HFFc6 (cell line): ENCODE measurements at regions not wholly inside any gene's neighbourhood (a gene's known extent, or its start where the extent isn't known, plus 50 kb on each side); places are given as distances from the start of the nearest gene placed in this dataset.
"Not testable (repeated sequence)": the region's sequence is repeated elsewhere in the genome, so short reads cannot be mapped to it uniquely, and the experiment has no call there.

Experiments
- DNase-seq: peaks from one replicate; pipeline ENCODE4 v3.0.0-alpha.2; 2018
- H3K27ac Mint-ChIP-seq: 2 replicates; pipeline ENCODE4 v1.8.0; 2020; ENCODE audit warnings: mild to moderate bottlenecking, mixed read lengths
- H3K27me3 Mint-ChIP-seq: 2 replicates; pipeline ENCODE4 v1.8.0; 2021; ENCODE audit warnings: mild to moderate bottlenecking, moderate library complexity, mixed read lengths; ENCODE audit not compliant: insufficient read depth
- H3K36me3 Mint-ChIP-seq: 2 replicates; pipeline ENCODE4 v1.8.0; 2021; ENCODE audit warnings: low read depth, mixed read lengths
- H3K4me1 Mint-ChIP-seq: 2 replicates; pipeline ENCODE4 v1.8.0; 2020; ENCODE audit warnings: low read depth, mixed read lengths
- H3K4me3 Mint-ChIP-seq: 2 replicates; pipeline ENCODE4 v1.8.0; 2020; ENCODE audit warnings: mild to moderate bottlenecking, moderate library complexity, mixed read lengths
- H3K9me3 Mint-ChIP-seq: 2 replicates; pipeline ENCODE4 v1.8.0; 2020; ENCODE audit warnings: mild to moderate bottlenecking, mixed read lengths
- TF ChIP-seq, protein P1 (sequence below): fragments of 200-600 bp; sonication (generic); IDR thresholded peaks from 2 replicates; pipeline ENCODE4 v1.5.0; 2021; ENCODE audit warnings: antibody characterized with exemption, mild to moderate bottlenecking

GRCh38 chr6:40841721-40842120, 197.3 kb downstream of the UNC5CL start:
- Mint-ChIP-seq H3K27me3 (peaks cover 32% of the 10 kb centered on the region), H3K4me3 (no peak overlapping the region), H3K9me3 (no peaks in the 10 kb centered on the region), H3K4me1 (no peaks in the 10 kb centered on the region), H3K27ac (no peak overlapping the region), H3K36me3 (no peaks in the 10 kb centered on the region)
- no peak for DNase-seq
- TF ChIP-seq, protein P1, sequence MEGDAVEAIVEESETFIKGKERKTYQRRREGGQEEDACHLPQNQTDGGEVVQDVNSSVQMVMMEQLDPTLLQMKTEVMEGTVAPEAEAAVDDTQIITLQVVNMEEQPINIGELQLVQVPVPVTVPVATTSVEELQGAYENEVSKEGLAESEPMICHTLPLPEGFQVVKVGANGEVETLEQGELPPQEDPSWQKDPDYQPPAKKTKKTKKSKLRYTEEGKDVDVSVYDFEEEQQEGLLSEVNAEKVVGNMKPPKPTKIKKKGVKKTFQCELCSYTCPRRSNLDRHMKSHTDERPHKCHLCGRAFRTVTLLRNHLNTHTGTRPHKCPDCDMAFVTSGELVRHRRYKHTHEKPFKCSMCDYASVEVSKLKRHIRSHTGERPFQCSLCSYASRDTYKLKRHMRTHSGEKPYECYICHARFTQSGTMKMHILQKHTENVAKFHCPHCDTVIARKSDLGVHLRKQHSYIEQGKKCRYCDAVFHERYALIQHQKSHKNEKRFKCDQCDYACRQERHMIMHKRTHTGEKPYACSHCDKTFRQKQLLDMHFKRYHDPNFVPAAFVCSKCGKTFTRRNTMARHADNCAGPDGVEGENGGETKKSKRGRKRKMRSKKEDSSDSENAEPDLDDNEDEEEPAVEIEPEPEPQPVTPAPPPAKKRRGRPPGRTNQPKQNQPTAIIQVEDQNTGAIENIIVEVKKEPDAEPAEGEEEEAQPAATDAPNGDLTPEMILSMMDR = peak; percentile 46

DNA sequence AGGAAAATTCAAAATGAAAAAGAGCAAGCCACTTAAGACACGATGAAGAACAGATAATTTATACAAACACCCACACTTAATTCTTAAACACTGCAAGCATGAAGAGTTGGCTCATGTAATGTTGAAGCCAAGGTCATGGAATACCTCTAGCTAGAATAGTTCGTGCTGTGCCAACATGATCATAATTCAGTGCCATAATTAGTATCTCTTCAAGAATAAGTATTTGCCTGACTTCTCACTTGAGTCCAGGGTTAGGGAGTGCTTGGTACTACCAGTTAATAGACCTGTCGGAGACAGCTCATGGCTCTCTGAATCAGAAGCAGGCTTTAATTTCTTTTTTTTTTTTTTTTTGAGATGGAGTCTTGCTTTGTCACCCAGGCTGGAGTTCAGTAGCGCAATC, 206.3 kb downstream of the UNC5CL start:
- Mint-ChIP-seq H3K4me1 (no peaks in the 10 kb centered on the region), H3K27me3 (peaks cover 8% of the 10 kb centered on the region; the same call in 1 of the 2 replicates), H3K36me3 (no peaks in the 10 kb centered on the region)

GRCh38 chr6:40831381-40831780, 207.6 kb downstream of the UNC5CL start:
- Mint-ChIP-seq H3K4me1 (no peaks in the 10 kb centered on the region), H3K27ac (no peak overlapping the region), H3K36me3 (no peaks in the 10 kb centered on the region), H3K4me3 (no peak overlapping the region), H3K27me3 (peaks cover 6% of the 10 kb centered on the region; the same call in 1 of the 2 replicates), H3K9me3 (no peaks in the 10 kb centered on the region)
- TF ChIP-seq, protein P1 = no peak
- no peak for DNase-seq

More for the DNA sequence above, 206.3 kb downstream of the UNC5CL start:
- Mint-ChIP-seq H3K4me3 (no peak overlapping the region), H3K27ac (no peak overlapping the region), H3K9me3 (no peaks in the 10 kb centered on the region)
- no peak for DNase-seq
- TF ChIP-seq, protein P1 = no peak

DNA sequence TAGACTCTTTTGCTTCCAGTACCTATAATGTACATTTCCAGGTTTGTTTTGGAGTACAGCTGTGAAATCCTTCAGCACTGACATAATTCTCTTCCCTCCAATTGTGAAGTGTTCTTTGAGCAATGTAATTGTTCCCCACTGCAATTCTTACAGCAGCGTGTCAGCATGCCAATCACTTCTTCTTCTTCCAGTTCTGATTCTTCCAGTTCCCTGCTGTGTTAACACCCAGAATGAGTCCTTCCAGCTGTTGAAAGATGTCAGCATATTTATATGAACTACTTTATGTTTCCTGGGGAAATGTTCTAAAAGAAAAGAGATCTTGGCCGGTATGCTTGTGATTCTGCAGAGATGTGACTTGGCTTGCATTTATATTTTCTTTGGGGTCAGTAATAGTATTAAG, 213.9 kb downstream of the UNC5CL start:
- H3K27ac Mint-ChIP-seq = no peak overlapping the region
- peaks cover 18% of the 10 kb centered on the region for H3K4me1 Mint-ChIP-seq
- no peak overlapping the region for H3K4me3 Mint-ChIP-seq
- no peaks in the 10 kb centered on the region for H3K9me3 Mint-ChIP-seq
- H3K36me3 Mint-ChIP-seq = no peaks in the 10 kb centered on the region
- peaks cover 3% of the 10 kb centered on the region; the same call in 1 of the 2 replicates for H3K27me3 Mint-ChIP-seq
- TF ChIP-seq, protein P1 = no peak
- DNase-seq = no peak

DNA sequence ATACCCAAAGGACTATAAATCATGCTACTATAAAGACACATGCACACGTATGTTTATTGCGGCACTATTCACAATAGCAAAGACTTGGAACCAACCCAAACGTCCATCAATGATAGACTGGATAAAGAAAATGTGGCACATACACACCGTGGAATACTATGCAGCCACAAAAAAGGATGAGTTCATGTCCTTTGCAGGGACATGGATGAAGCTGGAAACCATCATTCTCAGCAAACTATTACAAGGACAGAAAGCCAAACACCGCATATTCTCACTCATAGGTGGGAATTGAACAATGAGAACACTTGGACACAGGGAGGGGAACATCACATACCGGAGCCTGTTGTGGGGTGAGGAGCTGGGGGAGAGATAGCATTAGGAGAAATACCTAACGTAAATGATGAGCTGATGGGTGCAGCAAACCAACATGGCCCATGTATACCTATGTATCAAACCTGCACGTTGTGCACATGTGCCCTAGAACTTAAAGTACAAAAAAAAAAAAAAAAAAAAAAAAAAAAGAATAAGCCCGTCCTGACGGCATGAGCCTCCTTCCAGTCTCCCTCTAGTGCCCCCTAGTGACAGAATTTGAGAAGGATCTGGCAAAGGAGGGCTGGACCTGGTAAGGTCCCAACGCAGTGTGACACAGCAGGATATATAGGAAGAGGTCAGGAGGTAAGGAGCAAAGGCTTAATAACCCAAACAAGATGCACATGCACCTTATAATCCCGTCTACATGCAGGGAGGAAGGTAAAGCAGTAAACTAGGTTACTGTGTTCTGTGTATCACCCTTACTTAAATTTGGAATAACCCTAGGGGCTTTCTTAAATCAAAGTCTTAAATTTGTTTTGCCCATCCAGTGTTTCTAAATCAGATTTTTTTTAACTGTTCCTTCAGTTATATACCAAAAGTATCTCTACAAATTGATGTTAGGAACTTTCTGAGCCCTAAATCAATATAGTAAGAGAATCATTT, 214.8 kb downstream of the UNC5CL start:
- TF ChIP-seq, protein P1 = peak; percentile 87
- not testable (repeated sequence) for H3K4me3 Mint-ChIP-seq, H3K27me3 Mint-ChIP-seq, H3K27ac Mint-ChIP-seq, H3K9me3 Mint-ChIP-seq, H3K36me3 Mint-ChIP-seq
- DNase-seq = peak; percentile 57
- H3K4me1 Mint-ChIP-seq = peaks cover 18% of the 10 kb centered on the region
